Lower lobe of right lung (tissue), 2 donors: ENCODE measurements at regions not wholly inside any gene's neighbourhood (a gene's known extent, or its start where the extent isn't known, plus 50 kb on each side); places are given as distances from the start of the nearest gene placed in this dataset.

ENCODE experiments used
- ATAC-seq, 2 donors: fragments of 200-7000 bp; cut with Tn5 transposase; one replicate each; pipeline ENCODE4 v1.9.1; 2020 to 2022; ENCODE audit warnings: mild to moderate bottlenecking in 2 of 2, moderate library complexity in 2 of 2
- DNase-seq: peaks from one replicate; pipeline ENCODE4 v3.0.0-alpha.2; 2020
- H3K27ac ChIP-seq: fragments of 200-600 bp; one replicate; pipeline ENCODE4 v1.8.0; 2022
- H3K27me3 ChIP-seq: fragments of 200-600 bp; one replicate; pipeline ENCODE4 v1.8.0; 2022; ENCODE audit warnings: low read depth
- H3K36me3 ChIP-seq: fragments of 200-600 bp; one replicate; pipeline ENCODE4 v1.8.0; 2022; ENCODE audit warnings: mild to moderate bottlenecking
- H3K4me1 ChIP-seq: fragments of 200-600 bp; one replicate; pipeline ENCODE4 v1.8.0; 2022
- H3K4me3 ChIP-seq: fragments of 200-600 bp; one replicate; pipeline ENCODE4 v1.8.0; 2022; ENCODE audit warnings: mild to moderate bottlenecking
- H3K9me3 ChIP-seq: fragments of 200-600 bp; one replicate; pipeline ENCODE4 v1.8.0; 2022
- intact Hi-C: fragments of 100-400 bp; cut with DNase I; formaldehyde crosslinking; loops from one replicate; pipeline ENCODE4 v1.11.0; 2022
- TF ChIP-seq, protein P1 (sequence below): fragments of 200-600 bp; IDR thresholded peaks from one replicate; pipeline ENCODE4 v1.8.0; 2022; ENCODE audit warnings: antibody characterized with exemption, mild to moderate bottlenecking
- donor health status: DM: no; HTN: yes; CAD: no; lungs with severe emphysema.

DNA sequence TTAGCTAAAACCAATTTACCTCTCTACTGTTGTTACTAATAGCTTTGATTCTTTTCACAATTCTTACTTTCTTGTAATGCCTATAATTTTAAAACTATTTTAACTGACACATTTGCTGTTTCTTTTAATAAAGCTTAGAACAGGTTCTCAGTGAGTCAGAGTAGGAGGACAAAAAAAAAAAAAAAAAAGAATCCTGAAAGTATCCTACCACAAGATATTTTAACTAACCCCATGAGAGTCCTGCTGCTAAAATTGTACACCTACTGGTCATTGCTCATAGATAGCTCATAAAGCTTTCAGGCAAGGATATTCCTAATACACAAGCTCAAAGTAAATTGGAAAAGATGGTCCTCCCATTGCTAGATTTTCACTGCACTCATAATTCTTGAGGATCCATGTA, 301.0 kb downstream of the CENPW start:
- DNase-seq (no peak), ATAC-seq (no peak)
- intact Hi-C loops, result no loop called here
- Histone ChIP-seq H3K4me1 (no peaks in the 10 kb centered on the region), H3K9me3 (no peaks in the 10 kb centered on the region), H3K36me3 (no peaks in the 10 kb centered on the region), H3K27me3 (no peaks in the 10 kb centered on the region), H3K27ac (no peak overlapping the region), H3K4me3 (no peak overlapping the region)
- TF ChIP-seq, protein P1, sequence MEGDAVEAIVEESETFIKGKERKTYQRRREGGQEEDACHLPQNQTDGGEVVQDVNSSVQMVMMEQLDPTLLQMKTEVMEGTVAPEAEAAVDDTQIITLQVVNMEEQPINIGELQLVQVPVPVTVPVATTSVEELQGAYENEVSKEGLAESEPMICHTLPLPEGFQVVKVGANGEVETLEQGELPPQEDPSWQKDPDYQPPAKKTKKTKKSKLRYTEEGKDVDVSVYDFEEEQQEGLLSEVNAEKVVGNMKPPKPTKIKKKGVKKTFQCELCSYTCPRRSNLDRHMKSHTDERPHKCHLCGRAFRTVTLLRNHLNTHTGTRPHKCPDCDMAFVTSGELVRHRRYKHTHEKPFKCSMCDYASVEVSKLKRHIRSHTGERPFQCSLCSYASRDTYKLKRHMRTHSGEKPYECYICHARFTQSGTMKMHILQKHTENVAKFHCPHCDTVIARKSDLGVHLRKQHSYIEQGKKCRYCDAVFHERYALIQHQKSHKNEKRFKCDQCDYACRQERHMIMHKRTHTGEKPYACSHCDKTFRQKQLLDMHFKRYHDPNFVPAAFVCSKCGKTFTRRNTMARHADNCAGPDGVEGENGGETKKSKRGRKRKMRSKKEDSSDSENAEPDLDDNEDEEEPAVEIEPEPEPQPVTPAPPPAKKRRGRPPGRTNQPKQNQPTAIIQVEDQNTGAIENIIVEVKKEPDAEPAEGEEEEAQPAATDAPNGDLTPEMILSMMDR, result no peak

DNA sequence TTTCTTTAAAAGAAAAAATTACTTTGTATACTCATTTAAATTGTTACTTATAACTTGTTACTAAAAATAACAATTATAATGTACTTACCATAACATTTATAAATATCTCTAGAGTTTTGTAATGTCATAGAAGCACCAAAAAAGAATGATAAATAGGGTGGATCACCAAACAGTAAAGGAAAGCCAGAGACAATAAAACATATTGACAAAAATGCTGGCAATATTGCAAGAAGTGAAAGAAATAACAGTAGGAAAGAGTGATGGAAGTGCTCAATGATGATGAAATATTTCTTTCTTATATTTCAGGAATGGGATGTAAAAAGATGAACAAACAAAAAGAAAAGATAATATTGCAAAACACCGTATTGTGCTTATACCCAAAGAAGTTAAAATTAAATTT, 301.7 kb downstream of the CENPW start:
- Histone ChIP-seq H3K27me3 (no peaks in the 10 kb centered on the region), H3K4me1 (no peaks in the 10 kb centered on the region), H3K36me3 (no peaks in the 10 kb centered on the region), H3K27ac (no peak overlapping the region), H3K4me3 (no peak overlapping the region), H3K9me3 (no peaks in the 10 kb centered on the region)
- TF ChIP-seq, protein P1, result no peak
- ATAC-seq (no peak), DNase-seq (no peak)
- intact Hi-C loops, result no loop called here

DNA sequence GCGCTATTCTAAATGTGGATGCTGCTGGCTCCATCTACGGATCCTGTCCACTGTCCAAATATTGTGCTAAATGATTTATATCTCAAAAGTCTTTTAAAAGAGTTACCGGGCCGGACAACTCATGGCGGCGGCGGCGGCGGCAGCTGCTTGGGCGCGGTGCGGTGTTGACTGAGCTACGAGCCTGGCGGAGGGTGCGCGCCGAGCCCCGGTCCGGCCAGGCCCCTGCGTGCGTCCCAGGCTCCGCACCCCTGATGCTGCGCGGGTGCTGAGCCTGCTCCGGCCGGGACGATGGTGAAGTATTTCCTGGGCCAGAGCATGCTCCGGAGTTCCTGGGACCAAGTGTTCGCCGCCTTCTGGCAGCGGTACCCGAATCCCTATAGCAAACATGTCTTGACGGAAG, 303.4 kb downstream of the CENPW start:
- intact Hi-C loops, result no loop called here
- Histone ChIP-seq H3K4me1 (no peaks in the 10 kb centered on the region), H3K27me3 (no peaks in the 10 kb centered on the region), H3K27ac (no peak overlapping the region), H3K4me3 (no peak overlapping the region), H3K9me3 (no peaks in the 10 kb centered on the region), H3K36me3 (no peaks in the 10 kb centered on the region)
- TF ChIP-seq, protein P1, result no peak
- DNase-seq (no peak), ATAC-seq (no peak)

DNA sequence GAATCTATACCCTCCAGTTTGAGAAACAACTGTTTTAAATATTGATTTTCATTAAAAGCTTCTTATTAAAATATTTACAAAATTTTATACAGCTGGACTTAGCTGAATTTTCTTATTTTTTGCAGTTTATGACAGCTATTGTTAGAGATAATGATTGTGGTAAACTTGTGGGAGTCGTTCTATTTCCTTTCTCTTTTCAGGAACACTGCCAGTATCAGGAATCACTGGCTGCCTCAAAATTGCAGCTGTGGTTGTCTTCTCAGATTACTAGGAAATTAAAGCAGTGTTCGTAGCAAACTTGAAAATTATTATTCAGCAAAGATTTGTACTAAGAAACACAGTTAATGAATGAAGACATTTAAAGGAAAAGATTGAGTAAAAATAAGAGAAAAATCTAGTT, 311.0 kb downstream of the CENPW start:
- intact Hi-C loops, result no loop called here
- TF ChIP-seq, protein P1, result no peak
- Histone ChIP-seq H3K4me1 (no peaks in the 10 kb centered on the region), H3K27me3 (no peaks in the 10 kb centered on the region), H3K27ac (no peak overlapping the region), H3K36me3 (no peaks in the 10 kb centered on the region), H3K4me3 (no peak overlapping the region), H3K9me3 (peaks cover 4% of the 10 kb centered on the region)
- DNase-seq, result no peak
- ATAC-seq, result no peak

DNA sequence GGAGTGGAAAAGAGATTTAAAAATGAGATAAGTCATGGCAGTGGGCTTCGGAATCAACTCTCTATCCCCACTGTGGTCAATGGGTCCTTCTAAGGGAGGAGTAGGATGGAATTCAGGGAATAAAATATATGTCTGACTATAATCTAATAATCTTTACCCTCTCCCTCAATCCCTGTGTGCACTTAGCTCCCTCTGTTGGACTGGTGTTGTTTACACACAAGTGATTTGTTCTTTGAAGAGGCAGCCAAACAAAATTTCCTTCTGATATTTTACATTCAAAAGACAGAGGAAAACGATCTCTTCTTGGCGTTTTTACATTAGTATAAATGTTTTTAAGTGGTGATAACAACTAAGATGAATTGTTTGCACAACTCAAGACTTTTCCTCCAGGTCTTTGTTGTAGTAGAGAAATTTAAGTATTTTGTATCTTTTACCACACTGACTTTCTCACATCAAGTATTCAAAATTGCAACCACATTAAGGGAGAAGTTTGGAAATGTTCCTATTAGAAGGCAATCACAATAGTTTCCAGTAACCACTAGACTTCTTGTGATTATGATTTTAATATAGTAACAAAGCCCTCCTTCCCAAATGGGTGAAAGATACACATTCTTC, 317.8 kb downstream of the CENPW start:
- intact Hi-C loops, result no loop called here
- no peaks in the 10 kb centered on the region for H3K36me3 ChIP-seq
- no peaks in the 10 kb centered on the region for H3K9me3 ChIP-seq
- H3K4me1 ChIP-seq, result no peaks in the 10 kb centered on the region
- H3K4me3 ChIP-seq, result no peak overlapping the region
- no peaks in the 10 kb centered on the region for H3K27me3 ChIP-seq
- ATAC-seq, result no peak
- no peak for DNase-seq
- TF ChIP-seq, protein P1, result peak; percentile 32
- H3K27ac ChIP-seq, result no peak overlapping the region

DNA sequence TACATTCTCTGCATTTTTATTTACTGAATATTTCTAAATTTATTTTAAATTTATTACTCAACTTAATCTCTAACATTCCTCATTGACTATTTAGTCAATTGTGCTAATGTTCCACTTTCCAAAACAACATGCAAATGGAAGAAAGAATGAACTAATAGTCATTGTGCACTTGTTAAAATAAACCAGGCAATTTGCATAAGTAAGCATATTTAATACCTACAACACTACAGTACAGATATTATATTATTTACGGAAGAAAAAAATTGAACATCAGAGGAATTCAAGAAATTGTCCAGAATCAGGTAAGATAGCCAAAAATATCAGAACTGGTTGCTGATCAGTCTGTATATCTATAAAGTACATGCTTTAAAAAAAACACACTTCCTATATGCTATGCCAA, 320.5 kb downstream of the CENPW start:
- ATAC-seq (no peak), DNase-seq (no peak)
- no peaks in the 10 kb centered on the region for H3K27me3 ChIP-seq
- no peaks in the 10 kb centered on the region for H3K36me3 ChIP-seq
- intact Hi-C loops, result no loop called here
- H3K9me3 ChIP-seq, result no peaks in the 10 kb centered on the region
- TF ChIP-seq, protein P1, result no peak
- H3K4me1 ChIP-seq, result no peaks in the 10 kb centered on the region
- H3K27ac ChIP-seq, result no peak overlapping the region
- H3K4me3 ChIP-seq, result no peak overlapping the region
